Ascending aorta (tissue), 2 donors: ENCODE measurements at regions not wholly inside any gene's neighbourhood (a gene's known extent, or its start where the extent isn't known, plus 50 kb on each side); places are given as distances from the start of the nearest gene placed in this dataset.

Source experiments
- DNase-seq, 2 donors: peaks; one replicate each; pipeline ENCODE4 v3.0.0-alpha.2; 2019; ENCODE audit warnings: low spot score in 2 of 2
- H3K27ac ChIP-seq, 2 donors: fragments of 200-600 bp; sonication (generic); one replicate each; pipeline ENCODE4 v1.5.1; 2016 to 2017; ENCODE audit warnings: mild to moderate bottlenecking in 1 of 2
- H3K27me3 ChIP-seq: fragments of 200-600 bp; sonication (generic); one replicate; pipeline ENCODE4 v1.5.1; 2017
- H3K36me3 ChIP-seq, 2 donors: fragments of 200-600 bp; sonication (generic); one replicate each; pipeline ENCODE4 v1.5.1; 2016
- H3K4me1 ChIP-seq, 2 donors: fragments of 200-600 bp; sonication (generic); one replicate each; pipeline ENCODE4 v1.5.1; 2016 to 2017; ENCODE audit warnings: mild to moderate bottlenecking in 1 of 2
- H3K4me3 ChIP-seq, 2 donors: fragments of 200-600 bp; sonication (generic); one replicate each; pipeline ENCODE4 v1.5.1; 2016 to 2017; ENCODE audit warnings: mild to moderate bottlenecking in 1 of 2
- H3K9me3 ChIP-seq, 2 donors: fragments of 200-600 bp; sonication (generic); one replicate each; pipeline ENCODE4 v1.5.1; 2016
- intact Hi-C: fragments of 100-400 bp; cut with DNase I; formaldehyde crosslinking; loops from one replicate; pipeline ENCODE4 v1.15.1; 2023
- TF ChIP-seq, protein P1 (sequence below), 3 experiments: fragments of 200-600 bp in 2 of 3; fragments of 450-650 bp in 1 of 3; sonication (generic) in 2 of 3; IDR thresholded peaks; one replicate each; pipeline ENCODE4 v1.5.1; 2016 to 2019; ENCODE audit warnings: antibody characterized with exemption in 3 of 3, mild to moderate bottlenecking in 1 of 3, moderate library complexity in 1 of 3

DNA sequence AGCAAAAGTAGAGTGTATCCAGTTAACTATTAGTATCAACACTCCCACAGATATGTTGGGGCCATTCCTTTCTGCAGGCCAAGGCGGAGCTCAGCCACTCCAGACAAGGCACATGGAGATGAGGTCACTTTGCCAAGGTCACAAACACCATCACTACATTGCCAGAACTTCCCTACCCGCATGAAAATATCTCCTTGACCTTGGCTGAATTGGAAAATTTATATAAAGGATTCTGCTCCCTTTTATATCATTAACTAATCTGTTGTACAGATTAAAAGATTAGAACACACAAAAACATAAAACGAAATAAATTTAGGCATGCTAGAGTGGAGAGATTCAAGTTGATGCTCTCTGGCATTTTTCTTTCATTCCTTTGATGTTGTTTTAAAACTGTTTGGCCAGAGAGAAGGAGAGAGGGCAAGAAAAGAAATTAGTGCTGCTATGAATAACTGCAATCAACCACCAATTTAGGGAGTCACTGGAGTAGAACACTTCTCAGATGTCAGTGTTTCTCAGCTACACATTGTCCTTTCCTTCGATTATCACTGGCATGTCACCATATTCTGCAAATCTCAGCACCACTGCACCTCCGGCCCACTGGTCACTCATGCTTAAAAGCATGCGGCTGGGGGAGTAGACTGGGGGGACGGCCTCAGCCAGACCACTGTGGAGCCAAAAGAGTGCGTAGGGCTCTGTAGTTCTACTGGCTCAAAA, 78.7 kb upstream of the ATP1B1 start:
- H3K9me3 ChIP-seq: no peaks in the 10 kb centered on the region
- DNase-seq: no peak
- no peaks in the 10 kb centered on the region for H3K36me3 ChIP-seq
- intact Hi-C loops: no loop called here
- H3K4me1 ChIP-seq: no peaks in the 10 kb centered on the region
- no peak overlapping the region for H3K4me3 ChIP-seq
- no peak overlapping the region for H3K27ac ChIP-seq
- TF ChIP-seq, protein P1, sequence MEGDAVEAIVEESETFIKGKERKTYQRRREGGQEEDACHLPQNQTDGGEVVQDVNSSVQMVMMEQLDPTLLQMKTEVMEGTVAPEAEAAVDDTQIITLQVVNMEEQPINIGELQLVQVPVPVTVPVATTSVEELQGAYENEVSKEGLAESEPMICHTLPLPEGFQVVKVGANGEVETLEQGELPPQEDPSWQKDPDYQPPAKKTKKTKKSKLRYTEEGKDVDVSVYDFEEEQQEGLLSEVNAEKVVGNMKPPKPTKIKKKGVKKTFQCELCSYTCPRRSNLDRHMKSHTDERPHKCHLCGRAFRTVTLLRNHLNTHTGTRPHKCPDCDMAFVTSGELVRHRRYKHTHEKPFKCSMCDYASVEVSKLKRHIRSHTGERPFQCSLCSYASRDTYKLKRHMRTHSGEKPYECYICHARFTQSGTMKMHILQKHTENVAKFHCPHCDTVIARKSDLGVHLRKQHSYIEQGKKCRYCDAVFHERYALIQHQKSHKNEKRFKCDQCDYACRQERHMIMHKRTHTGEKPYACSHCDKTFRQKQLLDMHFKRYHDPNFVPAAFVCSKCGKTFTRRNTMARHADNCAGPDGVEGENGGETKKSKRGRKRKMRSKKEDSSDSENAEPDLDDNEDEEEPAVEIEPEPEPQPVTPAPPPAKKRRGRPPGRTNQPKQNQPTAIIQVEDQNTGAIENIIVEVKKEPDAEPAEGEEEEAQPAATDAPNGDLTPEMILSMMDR (IDR thresholded peaks at IDR 0.05): no peak
- H3K27me3 ChIP-seq: no peaks in the 10 kb centered on the region

DNA sequence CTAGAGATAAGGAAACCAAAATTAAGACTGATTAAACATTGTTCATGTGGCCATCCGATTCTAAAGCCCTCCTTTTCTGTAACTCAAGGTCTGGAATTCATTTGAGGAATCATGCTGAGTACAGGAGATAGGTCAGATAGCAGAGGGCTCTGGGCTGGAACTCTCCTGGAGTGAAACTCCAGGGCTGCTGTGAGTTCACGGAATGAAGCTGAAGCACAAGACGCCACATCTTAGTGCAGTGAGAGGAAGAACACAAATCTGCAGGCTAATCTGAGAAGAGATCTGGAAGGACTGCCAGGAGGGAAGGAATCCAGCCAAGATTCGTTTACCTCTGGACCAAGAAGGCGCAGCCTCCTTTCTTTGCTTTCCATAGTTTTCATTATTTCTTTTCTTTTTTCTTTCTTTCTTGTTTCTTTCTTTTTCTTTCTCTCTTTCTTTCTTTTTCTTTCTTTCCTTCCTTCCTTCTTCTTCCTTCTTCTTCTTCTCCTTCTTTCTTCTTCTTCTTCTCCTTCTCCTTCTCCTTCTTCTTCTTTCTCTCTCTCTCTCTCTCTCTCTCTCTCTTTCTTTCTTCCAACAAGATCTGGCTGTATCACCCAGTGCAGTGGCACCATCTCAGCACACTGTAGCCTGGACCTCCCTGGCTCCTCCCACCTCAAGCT, 74.8 kb upstream of the ATP1B1 start:
- Histone ChIP-seq H3K4me1 (no peaks in the 10 kb centered on the region), H3K9me3 (peaks cover 3 to 5% of the 10 kb centered on the region in 2 donors), H3K27me3 (no peaks in the 10 kb centered on the region), H3K36me3 (no peaks in the 10 kb centered on the region), H3K4me3 (no peak overlapping the region), H3K27ac (no peak overlapping the region)
- TF ChIP-seq, protein P1 (IDR thresholded peaks at IDR 0.05): no peak
- intact Hi-C loops: no loop called here
- no peak for DNase-seq

DNA sequence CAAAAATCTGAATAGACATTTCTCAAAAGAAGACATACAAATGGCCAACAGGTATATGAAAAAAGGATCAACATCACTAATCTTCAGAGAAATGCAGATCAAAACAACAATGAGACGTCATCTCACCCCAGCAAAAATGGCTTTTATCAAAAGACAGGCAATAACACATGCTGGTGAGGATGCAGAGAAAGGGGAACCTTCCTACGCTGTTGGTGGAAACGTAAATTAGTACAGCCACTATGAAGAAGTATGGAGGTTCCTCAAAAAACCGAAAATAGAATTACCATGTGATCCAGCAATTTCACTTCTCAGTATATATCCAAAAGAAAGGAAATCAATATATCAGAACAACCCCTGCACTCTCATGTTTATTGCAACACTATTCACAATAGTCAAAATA, 65.1 kb upstream of the ATP1B1 start:
- TF ChIP-seq, protein P1 (IDR thresholded peaks at IDR 0.05): no peak
- H3K9me3 ChIP-seq: peaks cover 3 to 4% of the 10 kb centered on the region in 2 donors
- no peaks in the 10 kb centered on the region for H3K27me3 ChIP-seq
- H3K4me1 ChIP-seq: no peaks in the 10 kb centered on the region
- H3K36me3 ChIP-seq: no peaks in the 10 kb centered on the region
- no peak for DNase-seq
- H3K4me3 ChIP-seq: no peak overlapping the region
- no peak overlapping the region for H3K27ac ChIP-seq
- intact Hi-C loops: no loop called here

DNA sequence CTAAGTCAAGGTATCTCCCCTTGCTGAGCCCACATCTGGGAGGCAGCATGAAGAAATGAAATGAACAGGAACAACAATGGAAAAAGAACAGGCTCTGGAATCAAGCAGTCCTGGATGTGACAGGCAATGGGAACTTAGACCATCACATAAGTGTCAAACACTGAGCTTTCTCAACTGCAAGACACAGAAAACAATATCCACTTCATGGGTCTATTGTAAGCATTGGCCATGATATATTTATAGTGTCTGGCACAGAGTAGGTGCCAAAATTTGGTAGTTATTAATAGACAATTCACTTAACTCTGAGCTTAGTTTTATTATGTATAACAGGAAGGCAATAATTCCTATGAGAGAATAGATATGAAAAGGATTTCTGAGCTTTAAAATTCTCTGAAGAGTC, 64.1 kb upstream of the ATP1B1 start:
- H3K27ac ChIP-seq: no peak overlapping the region
- intact Hi-C loops: no loop called here
- TF ChIP-seq, protein P1 (IDR thresholded peaks at IDR 0.05): no peak

DNA sequence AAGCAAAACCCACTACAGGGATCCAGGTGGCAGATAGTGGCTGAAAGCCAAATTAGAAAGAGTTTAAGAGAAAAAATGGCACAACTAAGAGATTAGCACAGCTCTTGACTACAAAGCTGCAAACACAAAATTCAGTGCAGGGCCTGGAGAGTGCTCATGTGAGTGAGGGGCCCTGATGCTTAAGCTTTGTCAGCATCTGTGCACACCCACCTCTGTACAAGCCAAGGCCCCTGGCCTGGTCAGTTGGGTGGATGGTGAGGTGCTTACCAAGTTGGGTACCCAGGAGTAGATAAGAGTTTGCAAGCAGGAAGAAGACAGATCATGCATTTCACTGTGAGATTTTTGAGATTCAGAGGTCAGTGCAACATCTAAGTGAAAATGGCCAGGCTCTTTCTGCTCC, 62.7 kb upstream of the ATP1B1 start:
- Histone ChIP-seq H3K27ac (no peak overlapping the region), H3K4me1 (no peaks in the 10 kb centered on the region), H3K36me3 (no peaks in the 10 kb centered on the region), H3K27me3 (no peaks in the 10 kb centered on the region), H3K4me3 (no peak overlapping the region), H3K9me3 (no peaks in the 10 kb centered on the region)
- intact Hi-C loops: no loop called here
- DNase-seq: no peak
- TF ChIP-seq, protein P1 (IDR thresholded peaks at IDR 0.05): no peak

More for the DNA sequence above, 64.1 kb upstream of the ATP1B1 start:
- DNase-seq: no peak
- Histone ChIP-seq H3K27me3 (no peaks in the 10 kb centered on the region), H3K36me3 (no peaks in the 10 kb centered on the region), H3K9me3 (no peaks in the 10 kb centered on the region), H3K4me3 (no peak overlapping the region), H3K4me1 (no peaks in the 10 kb centered on the region)
